ENCODE measurements at regions not wholly inside any gene's neighbourhood (a gene's known extent, or its start where the extent isn't known, plus 50 kb on each side); places are given as distances from the start of the nearest gene placed in this dataset.

DNA sequence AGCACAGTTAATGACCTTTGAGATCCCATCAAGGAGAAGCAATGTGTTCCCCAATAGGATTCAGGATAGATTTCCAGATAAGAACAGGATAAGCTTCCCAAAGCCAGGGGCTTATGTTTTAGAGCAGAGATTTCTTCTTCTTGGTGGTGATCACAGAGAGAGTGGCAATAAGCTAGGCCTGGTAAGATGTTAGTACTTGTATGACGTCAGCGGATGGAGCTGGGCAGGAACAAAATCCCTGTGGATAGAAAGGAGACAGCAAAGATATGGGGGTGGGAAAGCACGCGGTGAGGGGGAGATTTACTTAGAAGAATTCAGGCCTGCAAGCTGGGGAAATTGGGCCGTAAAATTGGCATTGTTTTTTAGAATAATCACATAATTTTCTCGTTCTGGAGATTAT lies 323.0 kb downstream of the MTX2 start:
- no peak for DNase-seq (ENCODE audit: extremely low read depth, insufficient read length)
- no peaks in the 10 kb centered on the region; the same call in none of the 2 replicates for H3K27me3 ChIP-seq (replicated peaks; ENCODE audit: control insufficient read depth, insufficient read depth, low read length)
- H3K36me3 ChIP-seq (ENCODE audit: control insufficient read depth, insufficient read depth, low read length): no peaks in the 10 kb centered on the region
- no peak overlapping the region for H3K4me3 ChIP-seq (replicated peaks; ENCODE audit: low read depth, low read length)
- TF ChIP-seq, protein P1, sequence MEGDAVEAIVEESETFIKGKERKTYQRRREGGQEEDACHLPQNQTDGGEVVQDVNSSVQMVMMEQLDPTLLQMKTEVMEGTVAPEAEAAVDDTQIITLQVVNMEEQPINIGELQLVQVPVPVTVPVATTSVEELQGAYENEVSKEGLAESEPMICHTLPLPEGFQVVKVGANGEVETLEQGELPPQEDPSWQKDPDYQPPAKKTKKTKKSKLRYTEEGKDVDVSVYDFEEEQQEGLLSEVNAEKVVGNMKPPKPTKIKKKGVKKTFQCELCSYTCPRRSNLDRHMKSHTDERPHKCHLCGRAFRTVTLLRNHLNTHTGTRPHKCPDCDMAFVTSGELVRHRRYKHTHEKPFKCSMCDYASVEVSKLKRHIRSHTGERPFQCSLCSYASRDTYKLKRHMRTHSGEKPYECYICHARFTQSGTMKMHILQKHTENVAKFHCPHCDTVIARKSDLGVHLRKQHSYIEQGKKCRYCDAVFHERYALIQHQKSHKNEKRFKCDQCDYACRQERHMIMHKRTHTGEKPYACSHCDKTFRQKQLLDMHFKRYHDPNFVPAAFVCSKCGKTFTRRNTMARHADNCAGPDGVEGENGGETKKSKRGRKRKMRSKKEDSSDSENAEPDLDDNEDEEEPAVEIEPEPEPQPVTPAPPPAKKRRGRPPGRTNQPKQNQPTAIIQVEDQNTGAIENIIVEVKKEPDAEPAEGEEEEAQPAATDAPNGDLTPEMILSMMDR (IDR thresholded peaks at IDR 0.05; ENCODE audit: insufficient read depth, low read length, poor library complexity, severe bottlenecking): no peak

DNA sequence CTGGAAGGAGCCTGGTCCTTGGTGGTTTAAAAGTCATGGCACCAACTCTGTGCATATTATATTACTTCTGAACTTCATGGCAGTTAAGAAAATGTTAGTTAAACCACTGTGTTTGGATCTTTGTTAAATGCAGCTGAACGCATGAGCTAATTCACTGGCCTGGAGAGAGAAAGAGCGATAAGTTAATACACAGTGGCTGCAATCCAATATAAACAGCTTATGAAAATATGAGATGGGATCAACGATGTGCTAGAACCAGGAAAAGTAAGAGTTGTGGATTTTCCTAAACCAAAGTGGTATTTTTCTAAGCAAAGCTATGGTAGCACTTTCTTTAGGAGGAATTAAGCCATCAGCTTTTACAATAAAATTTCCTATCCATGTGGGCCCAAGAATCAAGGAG lies 326.7 kb downstream of the MTX2 start:
- TF ChIP-seq, protein P1 (IDR thresholded peaks at IDR 0.05; ENCODE audit: insufficient read depth, low read length, poor library complexity, severe bottlenecking): no peak
- Histone ChIP-seq H3K36me3 (ENCODE audit: control insufficient read depth, insufficient read depth, low read length) (no peaks in the 10 kb centered on the region), H3K27me3 (replicated peaks; ENCODE audit: control insufficient read depth, insufficient read depth, low read length) (no peaks in the 10 kb centered on the region; the same call in none of the 2 replicates), H3K4me3 (replicated peaks; ENCODE audit: low read depth, low read length) (no peak overlapping the region)
- DNase-seq (ENCODE audit: extremely low read depth, insufficient read length): no peak

DNA sequence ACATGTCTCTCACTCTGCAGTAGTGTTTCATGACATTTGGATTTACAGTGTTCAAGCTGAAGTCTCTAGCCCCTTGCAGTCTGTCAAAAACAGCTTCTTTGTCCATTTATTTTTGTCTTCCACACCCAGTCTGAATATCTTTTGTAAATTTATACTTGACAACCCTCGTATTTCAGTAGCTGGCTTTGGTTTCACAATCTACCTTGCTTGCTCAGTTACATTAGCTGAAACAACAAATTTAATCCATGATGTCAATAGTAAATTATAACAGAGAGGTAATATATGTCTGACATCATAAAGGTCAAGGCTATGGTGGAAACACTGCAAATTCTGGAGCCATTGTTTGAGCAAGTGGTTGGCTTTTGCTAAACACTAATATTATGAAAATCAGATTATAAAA lies 328.7 kb downstream of the MTX2 start:
- DNase-seq (ENCODE audit: extremely low read depth, insufficient read length): no peak
- Histone ChIP-seq H3K4me3 (replicated peaks; ENCODE audit: low read depth, low read length) (no peak overlapping the region), H3K36me3 (ENCODE audit: control insufficient read depth, insufficient read depth, low read length) (no peaks in the 10 kb centered on the region), H3K27me3 (replicated peaks; ENCODE audit: control insufficient read depth, insufficient read depth, low read length) (no peaks in the 10 kb centered on the region; the same call in 1 of the 2 replicates)
- TF ChIP-seq, protein P1 (IDR thresholded peaks at IDR 0.05; ENCODE audit: insufficient read depth, low read length, poor library complexity, severe bottlenecking): no peak

DNA sequence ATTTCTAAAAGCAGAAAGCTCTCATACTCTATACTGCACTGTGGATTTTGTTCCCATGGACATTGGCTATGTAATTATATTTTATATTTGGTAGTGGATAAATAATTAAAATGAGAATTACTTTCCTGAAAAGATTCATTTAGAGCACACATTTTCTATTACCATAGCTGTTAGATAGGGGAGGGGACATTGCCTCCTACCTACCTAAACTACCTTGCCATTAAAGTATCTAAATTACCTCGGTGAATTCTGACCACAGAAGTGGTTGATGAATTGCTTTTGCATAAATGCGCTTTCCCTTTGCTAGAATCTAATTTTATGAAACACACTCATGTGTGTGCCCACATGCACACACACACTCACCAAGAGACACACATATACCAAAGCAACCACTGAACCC lies 329.1 kb downstream of the MTX2 start:
- Histone ChIP-seq H3K36me3 (ENCODE audit: control insufficient read depth, insufficient read depth, low read length) (no peaks in the 10 kb centered on the region), H3K27me3 (replicated peaks; ENCODE audit: control insufficient read depth, insufficient read depth, low read length) (no peaks in the 10 kb centered on the region; the same call in 1 of the 2 replicates), H3K4me3 (replicated peaks; ENCODE audit: low read depth, low read length) (no peak overlapping the region)
- no peak for DNase-seq (ENCODE audit: extremely low read depth, insufficient read length)
- TF ChIP-seq, protein P1 (IDR thresholded peaks at IDR 0.05; ENCODE audit: insufficient read depth, low read length, poor library complexity, severe bottlenecking): no peak

DNA sequence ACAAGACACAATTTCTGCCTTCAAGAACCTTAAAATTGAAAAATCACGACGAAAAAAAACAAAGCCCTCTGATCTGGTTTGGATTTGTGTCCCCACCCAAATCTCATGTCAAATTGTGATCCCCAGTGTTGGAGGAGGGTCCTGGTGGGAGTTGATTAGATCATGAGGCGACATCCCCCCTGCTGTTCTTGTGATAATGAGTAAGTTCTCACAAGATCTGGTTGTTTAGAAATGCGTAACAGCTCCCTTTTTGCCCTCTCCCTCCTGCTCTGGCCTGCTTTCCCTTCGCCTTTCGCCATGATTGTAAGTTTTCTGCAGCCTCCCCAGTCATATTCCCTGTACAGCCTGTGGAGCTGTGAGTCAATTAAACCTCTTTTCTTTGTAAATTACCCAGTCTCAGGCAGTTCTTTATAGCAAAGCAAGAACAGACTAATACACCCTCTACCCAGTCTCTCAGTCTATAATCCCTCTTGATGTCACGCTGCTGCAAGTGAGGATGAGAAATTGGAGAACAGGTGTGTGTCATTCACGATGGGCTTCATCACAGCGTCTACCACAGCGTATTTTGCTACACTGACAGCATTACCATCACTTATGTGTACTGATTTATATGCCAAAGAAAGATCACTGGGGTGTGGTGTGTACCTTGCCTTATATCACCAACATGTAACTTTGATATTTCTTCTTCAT lies 330.7 kb downstream of the MTX2 start:
- Histone ChIP-seq H3K36me3 (ENCODE audit: control insufficient read depth, insufficient read depth, low read length) (no peaks in the 10 kb centered on the region), H3K4me3 (replicated peaks; ENCODE audit: low read depth, low read length) (no peak overlapping the region), H3K27me3 (replicated peaks; ENCODE audit: control insufficient read depth, insufficient read depth, low read length) (no peaks in the 10 kb centered on the region; the same call in 1 of the 2 replicates)
- TF ChIP-seq, protein P1 (IDR thresholded peaks at IDR 0.05; ENCODE audit: insufficient read depth, low read length, poor library complexity, severe bottlenecking): no peak
- DNase-seq (ENCODE audit: extremely low read depth, insufficient read length): no peak

Data from GM06990 (cell line).